Activated T-cell treated with anti-CD3 and anti-CD28 coated beads, Interleukin-2, amount 50 U/mL, for 24 hours (primary cell): ENCODE measurements at regions not wholly inside any gene's neighbourhood (a gene's known extent, or its start where the extent isn't known, plus 50 kb on each side); places are given as distances from the start of the nearest gene placed in this dataset.
"Not testable (repeated sequence)": the region's sequence is repeated elsewhere in the genome, so short reads cannot be mapped to it uniquely, and the experiment has no call there.

Experiments
- DNase-seq: peaks from one replicate; pipeline ENCODE4 v3.0.0-alpha.2; 2020
- H3K27ac Mint-ChIP-seq: 2 replicates; pipeline ENCODE4 v1.8.0; 2020; ENCODE audit warnings: mild to moderate bottlenecking, mixed read lengths
- H3K27me3 Mint-ChIP-seq: 2 replicates; pipeline ENCODE4 v1.8.0; 2020; ENCODE audit warnings: mixed read lengths
- H3K36me3 Mint-ChIP-seq: 2 replicates; pipeline ENCODE4 v1.8.0; 2020; ENCODE audit warnings: low read depth, mixed read lengths
- H3K4me1 Mint-ChIP-seq: 2 replicates; pipeline ENCODE4 v1.8.0; 2020; ENCODE audit warnings: low read depth, mixed read lengths
- H3K4me3 Mint-ChIP-seq: 2 replicates; pipeline ENCODE4 v1.8.0; 2020; ENCODE audit warnings: mild to moderate bottlenecking, moderate library complexity, mixed read lengths
- H3K9me3 Mint-ChIP-seq: 2 replicates; pipeline ENCODE4 v1.8.0; 2020; ENCODE audit warnings: mixed read lengths

DNA sequence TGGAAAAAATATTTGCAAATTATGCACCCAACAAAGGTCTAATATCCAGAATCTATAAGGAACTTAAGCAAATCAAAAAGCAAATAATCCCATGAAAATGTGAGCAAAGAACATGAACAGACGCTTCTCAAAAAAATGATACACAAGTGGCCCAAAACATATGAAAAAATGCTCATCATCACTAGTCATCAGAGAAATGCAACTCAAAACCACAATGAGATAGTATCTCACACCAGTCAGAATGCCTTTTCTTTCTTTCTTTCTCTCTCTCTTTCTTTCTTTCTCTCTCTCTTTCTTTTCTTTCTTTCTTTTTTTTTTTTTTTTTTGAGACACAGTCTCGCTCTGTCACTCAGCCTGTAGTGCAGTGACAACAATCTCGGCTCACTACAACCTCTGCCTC lies 602.9 kb upstream of the TBL1XR1 start:
- H3K4me1 Mint-ChIP-seq, result peaks cover 31% of the 10 kb centered on the region
- H3K27me3 Mint-ChIP-seq, H3K9me3 Mint-ChIP-seq, DNase-seq, H3K27ac Mint-ChIP-seq, H3K36me3 Mint-ChIP-seq, H3K4me3 Mint-ChIP-seq: not testable (repeated sequence)

DNA sequence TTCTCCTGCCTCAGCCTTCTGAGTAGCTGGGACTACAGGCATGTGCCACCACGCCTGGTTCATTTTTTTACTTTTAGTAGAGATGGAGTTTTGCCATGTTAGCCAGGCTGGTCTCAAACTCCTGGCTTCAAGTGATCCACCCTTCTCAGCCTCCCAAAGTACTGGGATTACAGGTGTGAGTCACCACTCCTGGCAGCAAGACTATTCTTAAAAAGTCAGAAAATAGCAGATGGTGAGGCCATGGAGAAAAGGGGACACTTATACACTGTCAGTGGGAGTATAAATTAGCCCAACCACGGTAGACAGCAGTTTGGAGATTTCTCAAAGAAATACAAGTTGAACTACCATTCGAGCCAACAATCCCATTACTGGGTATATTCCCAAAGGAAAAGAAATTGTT lies 603.3 kb upstream of the TBL1XR1 start:
- Mint-ChIP-seq H3K36me3 (no peaks in the 10 kb centered on the region), H3K9me3 (no peaks in the 10 kb centered on the region), H3K4me1 (peaks cover 27% of the 10 kb centered on the region), H3K27ac (no peak overlapping the region), H3K4me3 (no peak overlapping the region), H3K27me3 (no peaks in the 10 kb centered on the region)
- no peak for DNase-seq

GRCh38 chr3:177802151-177802900 lies 605.0 kb upstream of the TBL1XR1 start:
- Mint-ChIP-seq H3K4me3 (no peak overlapping the region), H3K27ac (no peak overlapping the region), H3K9me3 (no peaks in the 10 kb centered on the region), H3K4me1 (peaks cover 15% of the 10 kb centered on the region), H3K27me3 (no peaks in the 10 kb centered on the region), H3K36me3 (no peaks in the 10 kb centered on the region)
- no peak for DNase-seq

DNA sequence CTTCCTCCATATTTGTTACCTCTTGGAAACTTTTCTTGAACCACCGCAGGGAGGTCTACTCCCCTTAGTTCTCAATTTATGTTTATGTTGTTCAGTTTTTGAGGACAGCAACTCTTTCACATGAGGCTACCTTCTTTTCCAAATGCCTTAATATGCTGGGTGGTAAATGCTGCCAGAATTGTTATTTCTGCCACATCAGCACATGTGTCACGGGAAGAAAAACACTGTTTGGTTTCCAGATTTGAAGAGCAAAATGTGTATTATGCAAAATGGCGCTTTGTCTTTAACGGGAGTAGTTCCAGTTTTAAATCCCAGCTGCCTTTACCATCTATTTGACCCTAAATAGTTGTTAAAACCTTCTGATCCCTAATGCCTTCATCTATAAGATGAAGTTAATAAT lies 606.2 kb upstream of the TBL1XR1 start:
- Mint-ChIP-seq H3K4me3 (no peak overlapping the region), H3K9me3 (peaks cover 2% of the 10 kb centered on the region), H3K27ac (no peak overlapping the region), H3K36me3 (no peaks in the 10 kb centered on the region), H3K4me1 (peaks cover 15% of the 10 kb centered on the region), H3K27me3 (no peaks in the 10 kb centered on the region)
- no peak for DNase-seq

DNA sequence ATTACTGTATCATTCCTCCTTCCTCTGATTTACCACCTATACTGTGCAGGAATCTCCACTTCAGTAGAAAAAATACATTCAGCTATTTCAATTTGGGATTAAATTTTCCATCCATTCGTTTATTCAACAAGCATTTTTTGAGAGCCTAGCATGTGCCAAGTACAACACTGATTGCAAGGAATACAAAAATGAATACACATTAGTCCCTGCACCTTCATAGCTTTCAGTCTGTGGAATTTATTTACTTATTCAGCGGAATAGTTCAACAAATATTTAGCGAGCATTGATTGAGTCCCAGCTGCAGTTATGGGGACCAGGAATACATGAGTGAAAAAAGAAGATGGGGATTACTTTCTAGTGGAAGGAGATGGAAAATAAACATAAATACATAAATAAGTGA lies 606.8 kb upstream of the TBL1XR1 start:
- Mint-ChIP-seq H3K9me3 (peaks cover 2% of the 10 kb centered on the region), H3K27me3 (no peaks in the 10 kb centered on the region), H3K36me3 (no peaks in the 10 kb centered on the region), H3K4me1 (peaks cover 15% of the 10 kb centered on the region), H3K27ac (no peak overlapping the region), H3K4me3 (no peak overlapping the region)
- DNase-seq, result no peak

GRCh38 chr3:177804646-177805045 lies 607.4 kb upstream of the TBL1XR1 start:
- H3K36me3 Mint-ChIP-seq, result no peaks in the 10 kb centered on the region

DNA sequence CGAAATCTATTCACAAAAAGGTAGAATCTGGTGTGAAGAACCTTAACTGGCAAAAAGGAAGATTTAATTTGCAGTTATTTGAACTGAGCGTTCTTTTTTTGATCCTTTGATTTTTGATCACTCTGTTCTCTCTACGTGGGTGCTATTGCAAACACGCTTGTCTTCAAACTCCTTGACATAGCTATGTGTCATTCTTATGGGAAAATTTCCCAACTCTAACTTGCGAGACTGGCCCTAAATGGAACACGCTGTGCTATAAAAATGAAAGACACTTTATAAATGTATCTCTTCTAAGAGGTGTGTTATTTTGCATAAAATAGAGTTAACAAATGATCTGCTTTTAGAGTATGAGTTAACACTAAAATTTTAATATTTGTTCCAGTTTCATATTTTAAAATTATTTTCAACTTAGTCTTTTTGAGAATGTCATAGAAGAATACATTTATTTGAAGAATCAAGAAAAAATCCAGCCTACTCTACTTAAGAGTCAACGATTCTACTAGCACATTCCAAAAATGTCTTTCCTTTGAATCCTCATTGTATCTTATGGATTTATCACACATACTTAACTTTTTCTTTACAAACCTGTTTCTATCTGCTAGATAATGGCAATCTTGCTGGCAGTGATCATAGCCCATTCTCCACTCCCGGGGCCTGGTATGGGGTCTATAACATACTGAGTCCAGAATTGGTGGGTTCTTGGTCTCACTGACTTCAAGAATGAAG lies 610.0 kb upstream of the TBL1XR1 start:
- H3K36me3 Mint-ChIP-seq, result no peaks in the 10 kb centered on the region
- H3K4me1 Mint-ChIP-seq, result peaks cover 26% of the 10 kb centered on the region
- no peaks in the 10 kb centered on the region for H3K27me3 Mint-ChIP-seq
- peaks cover 2% of the 10 kb centered on the region for H3K9me3 Mint-ChIP-seq
- H3K4me3 Mint-ChIP-seq, result no peak overlapping the region
- no peak overlapping the region for H3K27ac Mint-ChIP-seq
- no peak for DNase-seq

More at GRCh38 chr3:177804646-177805045, 607.4 kb upstream of the TBL1XR1 start:
- no peaks in the 10 kb centered on the region for H3K27me3 Mint-ChIP-seq
- DNase-seq, result no peak
- peaks cover 2% of the 10 kb centered on the region for H3K9me3 Mint-ChIP-seq
- peaks cover 15% of the 10 kb centered on the region for H3K4me1 Mint-ChIP-seq
- H3K27ac Mint-ChIP-seq, result no peak overlapping the region
- H3K4me3 Mint-ChIP-seq, result no peak overlapping the region

GRCh38 chr3:177808928-177809478 lies 611.7 kb upstream of the TBL1XR1 start:
- H3K4me3 Mint-ChIP-seq, H3K27me3 Mint-ChIP-seq, H3K36me3 Mint-ChIP-seq, H3K9me3 Mint-ChIP-seq, H3K27ac Mint-ChIP-seq, DNase-seq: not testable (repeated sequence)
- peaks cover 29% of the 10 kb centered on the region for H3K4me1 Mint-ChIP-seq

GRCh38 chr3:177810162-177810623 lies 612.9 kb upstream of the TBL1XR1 start:
- H3K27ac Mint-ChIP-seq, result no peak overlapping the region
- no peak for DNase-seq
- H3K36me3 Mint-ChIP-seq, result no peaks in the 10 kb centered on the region
- peaks cover 2% of the 10 kb centered on the region for H3K9me3 Mint-ChIP-seq
- no peaks in the 10 kb centered on the region for H3K27me3 Mint-ChIP-seq
- no peak overlapping the region for H3K4me3 Mint-ChIP-seq
- H3K4me1 Mint-ChIP-seq, result peaks cover 31% of the 10 kb centered on the region

GRCh38 chr3:177811112-177811511 lies 613.8 kb upstream of the TBL1XR1 start:
- no peaks in the 10 kb centered on the region for H3K36me3 Mint-ChIP-seq
- H3K4me3 Mint-ChIP-seq, result no peak overlapping the region
- H3K27me3 Mint-ChIP-seq, result no peaks in the 10 kb centered on the region
- H3K9me3 Mint-ChIP-seq, result peaks cover 2% of the 10 kb centered on the region
- H3K27ac Mint-ChIP-seq, result no peak overlapping the region
- peaks cover 33% of the 10 kb centered on the region for H3K4me1 Mint-ChIP-seq
- no peak for DNase-seq

- H3K4me3 Mint-ChIP-seq, result no peak overlapping the region
- peaks cover 2% of the 10 kb centered on the region for H3K9me3 Mint-ChIP-seq
- H3K36me3 Mint-ChIP-seq, result no peaks in the 10 kb centered on the region
- no peaks in the 10 kb centered on the region for H3K27me3 Mint-ChIP-seq
- DNase-seq, result no peak
- peaks cover 33% of the 10 kb centered on the region for H3K4me1 Mint-ChIP-seq
- H3K27ac Mint-ChIP-seq, result no peak overlapping the region
These were observed 614.6 kb upstream of the TBL1XR1 start for GRCh38 chr3:177811835-177812234.

- peaks cover 2% of the 10 kb centered on the region for H3K9me3 Mint-ChIP-seq
- H3K36me3 Mint-ChIP-seq, result no peaks in the 10 kb centered on the region
- H3K27ac Mint-ChIP-seq, result no peak overlapping the region
- peaks cover 33% of the 10 kb centered on the region for H3K4me1 Mint-ChIP-seq
- DNase-seq, result no peak
- no peaks in the 10 kb centered on the region for H3K27me3 Mint-ChIP-seq
- no peak overlapping the region for H3K4me3 Mint-ChIP-seq
These were observed 615.2 kb upstream of the TBL1XR1 start for GRCh38 chr3:177812492-177812891.

GRCh38 chr3:177813322-177813721 lies 616.0 kb upstream of the TBL1XR1 start:
- Mint-ChIP-seq H3K4me3 (no peak overlapping the region), H3K4me1 (peaks cover 33% of the 10 kb centered on the region), H3K27ac (no peak overlapping the region), H3K9me3 (no peaks in the 10 kb centered on the region), H3K27me3 (no peaks in the 10 kb centered on the region), H3K36me3 (no peaks in the 10 kb centered on the region)
- no peak for DNase-seq

- no peaks in the 10 kb centered on the region for H3K27me3 Mint-ChIP-seq
- no peak overlapping the region for H3K4me3 Mint-ChIP-seq
- no peaks in the 10 kb centered on the region for H3K36me3 Mint-ChIP-seq
- H3K4me1 Mint-ChIP-seq, result peaks cover 26% of the 10 kb centered on the region
- DNase-seq, result no peak
- H3K9me3 Mint-ChIP-seq, result no peaks in the 10 kb centered on the region
- H3K27ac Mint-ChIP-seq, result no peak overlapping the region
These were observed 619.5 kb upstream of the TBL1XR1 start for GRCh38 chr3:177816667-177817208.

DNA sequence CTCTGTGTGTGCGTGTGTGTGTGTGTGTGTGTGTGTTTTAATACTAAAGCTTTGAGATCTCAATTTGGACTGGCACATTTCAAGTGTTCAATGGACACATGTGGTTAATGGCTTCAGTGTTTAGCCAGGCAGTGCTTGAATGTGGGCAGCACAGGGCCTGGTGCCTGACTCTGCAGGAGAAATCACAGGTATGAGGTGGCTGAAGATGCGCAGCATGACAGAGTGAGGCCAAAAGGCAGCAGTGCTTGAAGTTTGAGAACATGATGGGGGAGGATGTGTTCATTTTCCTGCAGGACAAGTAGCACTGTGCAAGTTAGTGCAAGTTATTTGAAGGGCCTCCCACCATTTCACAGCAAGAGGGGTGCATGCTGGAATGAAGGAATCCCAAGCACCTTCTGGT lies 620.5 kb upstream of the TBL1XR1 start:
- Mint-ChIP-seq H3K36me3 (no peaks in the 10 kb centered on the region), H3K4me3 (no peak overlapping the region), H3K9me3 (no peaks in the 10 kb centered on the region), H3K4me1 (peaks cover 23% of the 10 kb centered on the region), H3K27me3 (no peaks in the 10 kb centered on the region), H3K27ac (no peak overlapping the region)
- DNase-seq, result no peak
